SU-DHL-6 (cell line): ENCODE measurements at regions not wholly inside any gene's neighbourhood (a gene's known extent, or its start where the extent isn't known, plus 50 kb on each side); places are given as distances from the start of the nearest gene placed in this dataset.

ENCODE experiments used
- EZH2phosphoT487 ChIP-seq: fragments of 200-600 bp; sonication (generic), shearing (Covaris generic); conservative IDR thresholded peaks from 2 replicates; pipeline ENCODE4 v1.6.1; 2018; ENCODE audit warnings: mild to moderate bottlenecking, antibody characterized with exemption, low read length, moderate library complexity, mixed read lengths
- TF ChIP-seq, protein P1 (sequence below): fragments of 200-600 bp; sonication (generic); IDR thresholded peaks from one replicate; pipeline ENCODE4 v1.5.1; 2017; ENCODE audit warnings: antibody characterized with exemption, mild to moderate bottlenecking, low read length, moderate library complexity; ENCODE audit not compliant: insufficient read depth, poor library complexity, severe bottlenecking

DNA sequence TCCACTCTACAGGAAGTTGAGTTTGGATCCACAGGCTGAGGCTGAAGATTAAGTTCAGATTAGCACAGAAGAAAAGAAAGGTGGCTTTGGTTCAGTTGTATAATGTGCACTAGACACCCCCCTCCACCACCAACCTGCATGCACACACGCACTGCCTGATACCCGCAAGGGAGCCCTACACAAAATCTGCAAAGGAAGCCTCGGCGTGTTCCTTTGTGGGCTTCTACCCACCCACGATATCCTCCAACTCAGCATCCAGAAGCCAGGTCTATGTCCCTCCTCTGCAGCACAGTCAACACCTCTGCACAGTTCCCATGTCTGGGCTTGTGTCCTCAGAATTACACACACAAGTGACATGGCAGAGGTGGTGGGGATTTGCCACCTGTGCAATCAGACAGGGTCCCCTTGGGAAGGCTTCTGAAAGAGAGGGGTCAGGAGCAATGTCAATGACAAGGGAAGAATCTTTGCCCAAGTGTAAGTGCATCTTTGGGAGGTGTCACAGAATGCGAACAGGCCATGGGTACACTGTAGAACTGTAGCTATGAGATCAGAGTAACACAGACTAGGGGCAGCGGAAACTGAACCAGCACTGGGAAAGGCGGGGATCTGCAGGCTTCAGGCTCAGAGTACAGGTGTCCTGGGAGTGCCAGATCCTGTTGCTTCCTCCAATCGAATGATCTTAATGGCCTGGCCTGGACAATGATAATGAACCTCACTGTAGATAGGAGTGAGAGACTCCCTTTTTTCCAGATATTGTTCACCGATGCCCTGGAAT, 148.6 kb upstream of the ETV3 start:
- TF ChIP-seq, protein P1, sequence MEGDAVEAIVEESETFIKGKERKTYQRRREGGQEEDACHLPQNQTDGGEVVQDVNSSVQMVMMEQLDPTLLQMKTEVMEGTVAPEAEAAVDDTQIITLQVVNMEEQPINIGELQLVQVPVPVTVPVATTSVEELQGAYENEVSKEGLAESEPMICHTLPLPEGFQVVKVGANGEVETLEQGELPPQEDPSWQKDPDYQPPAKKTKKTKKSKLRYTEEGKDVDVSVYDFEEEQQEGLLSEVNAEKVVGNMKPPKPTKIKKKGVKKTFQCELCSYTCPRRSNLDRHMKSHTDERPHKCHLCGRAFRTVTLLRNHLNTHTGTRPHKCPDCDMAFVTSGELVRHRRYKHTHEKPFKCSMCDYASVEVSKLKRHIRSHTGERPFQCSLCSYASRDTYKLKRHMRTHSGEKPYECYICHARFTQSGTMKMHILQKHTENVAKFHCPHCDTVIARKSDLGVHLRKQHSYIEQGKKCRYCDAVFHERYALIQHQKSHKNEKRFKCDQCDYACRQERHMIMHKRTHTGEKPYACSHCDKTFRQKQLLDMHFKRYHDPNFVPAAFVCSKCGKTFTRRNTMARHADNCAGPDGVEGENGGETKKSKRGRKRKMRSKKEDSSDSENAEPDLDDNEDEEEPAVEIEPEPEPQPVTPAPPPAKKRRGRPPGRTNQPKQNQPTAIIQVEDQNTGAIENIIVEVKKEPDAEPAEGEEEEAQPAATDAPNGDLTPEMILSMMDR, result no peak
- no peak for TF ChIP-seq EZH2phosphoT487
